ENCODE measurements at regions not wholly inside any gene's neighbourhood (a gene's known extent, or its start where the extent isn't known, plus 50 kb on each side); places are given as distances from the start of the nearest gene placed in this dataset.

- no peak for DNase-seq (ENCODE audit: low read depth)
Observed at GRCh38 chr13:74409551-74409950, 275.3 kb upstream of the KLF12 start.

GRCh38 chr13:74406420-74406819 lies 272.2 kb upstream of the KLF12 start:
- DNase-seq (ENCODE audit: low read depth) = peak; percentile 0

DNA sequence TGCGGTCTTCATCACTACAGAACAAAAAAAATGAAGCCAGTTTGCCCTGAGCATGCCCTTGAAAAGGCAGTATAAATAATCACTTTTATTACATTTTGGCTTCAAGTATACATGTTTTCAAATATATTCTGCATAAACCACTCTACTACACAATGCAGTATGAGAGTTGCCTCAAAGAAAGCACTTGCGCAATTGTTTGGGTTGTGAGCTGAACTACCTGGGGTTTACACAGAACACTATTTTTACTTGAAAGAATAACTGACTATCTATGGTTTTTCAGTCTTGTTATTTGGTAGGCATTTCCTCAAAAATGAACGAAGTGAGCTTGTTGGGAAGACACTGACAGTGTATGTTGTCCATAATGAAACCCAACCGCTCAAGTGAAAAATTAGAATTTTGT lies 264.4 kb upstream of the KLF12 start:
- no peak for DNase-seq (ENCODE audit: low read depth)

DNA sequence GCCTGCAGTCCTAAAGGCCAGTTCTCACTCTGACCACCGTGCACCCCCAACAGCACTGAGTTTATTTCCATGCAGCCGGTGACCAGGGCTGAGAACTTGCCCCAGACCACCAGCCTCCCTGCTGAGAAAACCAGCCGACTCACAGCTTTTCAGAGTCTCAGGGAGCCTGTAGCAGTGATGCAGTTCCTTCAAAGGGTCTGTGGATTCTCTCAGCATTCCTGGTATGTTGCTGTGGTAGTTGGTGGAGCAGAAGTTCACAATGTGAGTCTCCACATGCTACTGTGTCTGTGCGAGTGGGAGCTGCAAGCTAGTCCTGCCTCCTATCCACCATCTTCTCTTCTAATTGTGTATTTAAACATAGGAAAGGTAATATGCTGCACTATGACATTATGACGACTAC lies 254.9 kb upstream of the KLF12 start:
- DNase-seq (ENCODE audit: low read depth) = no peak

- DNase-seq (ENCODE audit: low read depth) = no peak
Observed at GRCh38 chr13:74388626-74389025, 254.4 kb upstream of the KLF12 start.

- DNase-seq (ENCODE audit: low read depth) = no peak
Observed at GRCh38 chr13:74372511-74372910, 238.3 kb upstream of the KLF12 start.

- no peak for DNase-seq (ENCODE audit: low read depth)
Observed at GRCh38 chr13:74367193-74367592, 233.0 kb upstream of the KLF12 start.

DNA sequence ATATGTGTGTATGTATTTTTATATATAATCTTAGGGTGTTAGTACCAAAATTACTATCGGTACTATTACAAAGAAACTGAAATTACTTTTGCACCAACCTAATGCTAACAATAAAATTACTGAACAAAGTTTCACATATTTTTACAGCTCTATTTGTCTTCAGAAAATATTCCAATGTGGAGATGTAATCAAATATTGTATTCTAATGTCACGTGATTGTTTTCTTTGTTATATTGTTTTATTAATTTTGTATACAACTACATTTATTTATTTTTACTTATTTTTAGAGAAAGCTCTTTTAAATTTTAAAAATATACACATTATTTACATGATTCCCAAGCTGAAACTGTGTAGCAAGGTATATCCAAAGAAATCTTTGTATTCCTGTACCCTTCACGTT lies 227.1 kb upstream of the KLF12 start:
- DNase-seq (ENCODE audit: low read depth) = no peak

GRCh38 chr13:74346960-74347359 lies 212.8 kb upstream of the KLF12 start:
- no peak for DNase-seq (ENCODE audit: low read depth)

- no peak for DNase-seq (ENCODE audit: low read depth)
Observed at GRCh38 chr13:74338341-74338740, 204.1 kb upstream of the KLF12 start.

- no peak for DNase-seq (ENCODE audit: low read depth)
Observed at GRCh38 chr13:74336546-74336945, 202.3 kb upstream of the KLF12 start.

- no peak for DNase-seq (ENCODE audit: low read depth)
Observed at GRCh38 chr13:74335370-74335769, 201.2 kb upstream of the KLF12 start.

DNA sequence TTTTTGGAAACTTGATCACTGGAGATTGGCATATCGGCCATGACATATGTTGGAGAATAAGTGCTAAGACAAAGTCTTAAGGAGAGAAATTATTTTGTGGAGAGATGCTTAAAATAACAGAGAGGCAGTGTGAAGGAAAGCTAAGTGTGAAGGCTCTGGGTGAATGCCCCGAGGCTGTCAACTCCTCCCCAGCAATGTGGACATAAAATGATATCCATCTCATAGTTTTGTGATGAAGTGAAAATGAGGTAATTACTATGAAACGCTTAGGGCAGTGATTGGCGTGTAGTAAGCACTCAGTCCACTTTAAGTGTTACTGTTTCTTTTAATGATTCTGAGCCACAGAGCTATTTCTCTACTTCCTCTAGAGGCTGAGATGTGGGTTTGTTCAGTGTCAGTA lies 195.8 kb upstream of the KLF12 start:
- peak; percentile 42 for DNase-seq (ENCODE audit: low read depth)

DNA sequence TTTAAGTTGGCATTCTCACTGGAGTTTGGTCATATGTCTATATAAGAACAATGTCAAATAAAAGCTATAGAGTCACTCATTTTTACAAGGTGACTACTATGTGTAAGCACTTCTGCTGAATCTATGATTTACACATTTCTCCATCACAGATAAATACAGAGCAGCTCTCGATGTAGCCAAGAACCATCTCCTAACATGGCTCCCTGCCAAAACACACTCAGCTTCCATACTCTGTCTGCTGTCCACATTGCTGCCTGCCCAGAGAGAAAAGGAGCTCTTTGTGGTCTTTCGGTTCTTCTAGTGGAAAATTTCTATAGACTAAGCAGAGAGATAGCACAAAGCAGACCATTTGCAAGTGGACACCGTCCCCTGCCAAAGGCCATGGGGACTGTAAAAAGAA lies 190.9 kb upstream of the KLF12 start:
- DNase-seq (ENCODE audit: low read depth) = peak; percentile 80

DNA sequence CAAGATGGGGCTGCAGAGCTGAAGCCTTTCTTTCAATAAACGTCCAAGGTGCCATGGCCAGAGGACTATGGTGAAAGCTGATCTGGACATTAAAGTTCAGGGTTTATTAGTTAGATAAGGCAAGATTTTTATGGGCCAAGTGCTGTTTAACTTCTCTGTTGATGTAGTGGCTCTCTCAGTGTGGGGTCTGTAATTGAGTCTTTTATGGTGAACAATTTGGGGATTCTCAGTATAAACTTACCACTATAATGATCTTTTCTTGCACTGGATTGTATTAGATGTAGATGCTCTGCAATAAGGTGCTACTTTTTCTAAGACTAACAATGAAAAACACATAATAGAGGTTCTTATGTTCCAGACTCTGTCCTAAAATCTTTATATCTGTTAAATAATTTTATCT lies 190.1 kb upstream of the KLF12 start:
- DNase-seq (ENCODE audit: low read depth) = no peak

DNA sequence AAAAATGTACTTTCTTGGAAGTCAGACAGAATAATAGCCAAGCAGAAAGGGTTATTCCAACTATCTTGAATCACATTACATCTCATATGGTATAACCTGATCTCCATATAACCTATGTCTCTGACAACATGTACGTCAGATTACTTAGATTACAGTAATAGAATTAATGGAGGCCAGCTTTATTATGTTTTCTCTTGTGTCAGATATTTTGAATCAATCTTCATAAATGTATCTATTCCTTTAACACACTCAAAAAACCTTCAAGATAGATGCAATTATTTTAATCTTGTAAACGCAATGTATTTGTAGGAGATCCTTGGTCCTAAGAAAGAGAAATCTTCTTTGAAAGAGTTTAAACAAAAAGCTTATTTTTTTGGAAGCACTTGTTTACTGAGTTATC lies 188.4 kb upstream of the KLF12 start:
- DNase-seq (ENCODE audit: low read depth) = no peak

DNA sequence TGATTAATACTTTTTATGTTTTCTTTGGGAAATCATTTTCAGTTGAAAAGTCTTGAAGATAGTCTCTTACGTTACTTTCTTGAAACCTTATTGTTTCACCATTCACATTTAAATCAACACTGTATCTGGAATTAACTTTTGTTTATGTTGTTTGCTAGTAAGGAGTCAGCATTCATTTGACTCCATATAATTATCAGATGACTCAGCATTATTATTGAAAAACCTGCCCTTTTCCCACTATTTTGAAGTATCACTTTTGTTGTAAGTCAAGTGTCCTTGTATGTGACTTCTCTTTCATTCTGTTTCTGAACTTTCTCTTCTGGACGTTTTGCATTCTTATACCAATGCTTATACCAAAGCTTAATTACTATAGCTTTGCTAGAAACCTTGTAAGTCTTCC lies 186.1 kb upstream of the KLF12 start:
- no peak for DNase-seq (ENCODE audit: low read depth)

DNA sequence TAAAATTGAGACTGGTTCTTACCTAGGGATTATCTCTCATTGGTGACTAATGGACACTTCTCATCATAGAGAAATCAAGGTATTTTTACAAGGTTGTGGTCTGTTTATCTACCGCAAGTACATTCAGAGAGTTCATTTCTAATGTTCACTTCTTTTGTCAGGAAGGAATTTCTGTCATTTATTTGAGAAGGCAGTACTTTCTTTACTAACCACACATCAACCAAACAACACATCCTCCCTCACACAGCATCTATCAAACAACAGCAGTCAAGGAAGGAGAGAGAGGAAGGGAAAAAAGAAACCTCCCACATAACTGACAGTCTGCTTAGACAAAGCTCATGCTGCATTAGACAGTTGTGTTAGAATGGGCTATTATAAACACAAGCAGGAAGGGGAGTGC lies 182.3 kb upstream of the KLF12 start:
- no peak for DNase-seq (ENCODE audit: low read depth)

- DNase-seq (ENCODE audit: low read depth) = peak; percentile 60
Observed at GRCh38 chr13:74306496-74306895, 172.3 kb upstream of the KLF12 start.

GRCh38 chr13:74305876-74306275 lies 171.7 kb upstream of the KLF12 start:
- DNase-seq (ENCODE audit: low read depth) = no peak

DNA sequence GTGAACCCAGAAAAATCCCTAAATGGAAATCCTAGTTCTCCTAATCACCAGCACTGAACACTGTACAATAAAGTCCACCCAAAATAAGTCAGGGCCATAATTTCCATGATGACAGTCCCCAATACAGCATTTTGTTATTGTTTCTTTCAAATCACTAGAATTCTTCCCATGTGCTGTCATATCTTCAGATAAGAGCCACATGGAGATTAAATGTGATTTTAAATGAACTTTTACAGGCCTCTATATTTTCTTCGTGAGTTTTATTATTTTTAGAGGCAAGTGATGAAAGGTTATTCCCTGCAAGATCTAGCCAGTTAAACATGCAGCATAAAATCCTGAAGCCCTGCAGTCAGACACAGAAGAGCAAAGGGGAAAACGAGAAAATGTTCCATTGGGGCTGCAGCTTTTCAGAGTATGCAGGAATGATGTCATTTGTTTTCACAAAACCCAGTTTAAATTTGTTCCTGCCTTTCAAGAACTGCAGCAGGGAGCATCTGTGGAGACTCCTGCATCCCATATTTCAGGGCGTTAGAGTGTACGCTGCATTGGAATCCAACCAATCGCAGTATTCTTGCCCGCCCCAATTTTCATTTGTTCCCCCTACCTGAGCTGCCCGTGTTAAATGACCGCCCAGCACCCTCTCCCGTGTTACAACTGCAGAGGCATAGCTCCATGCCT lies 167.2 kb upstream of the KLF12 start:
- DNase-seq (ENCODE audit: low read depth) = peak; percentile 59

GRCh38 chr13:74300162-74300561 lies 166.0 kb upstream of the KLF12 start:
- no peak for DNase-seq (ENCODE audit: low read depth)

- DNase-seq (ENCODE audit: low read depth) = no peak
Observed at GRCh38 chr13:74299721-74300120, 165.5 kb upstream of the KLF12 start.

GRCh38 chr13:74298923-74299322 lies 164.7 kb upstream of the KLF12 start:
- no peak for DNase-seq (ENCODE audit: low read depth)

Data from EH (cell line).